ENCODE measurements at regions not wholly inside any gene's neighbourhood (a gene's known extent, or its start where the extent isn't known, plus 50 kb on each side); places are given as distances from the start of the nearest gene placed in this dataset.

DNA sequence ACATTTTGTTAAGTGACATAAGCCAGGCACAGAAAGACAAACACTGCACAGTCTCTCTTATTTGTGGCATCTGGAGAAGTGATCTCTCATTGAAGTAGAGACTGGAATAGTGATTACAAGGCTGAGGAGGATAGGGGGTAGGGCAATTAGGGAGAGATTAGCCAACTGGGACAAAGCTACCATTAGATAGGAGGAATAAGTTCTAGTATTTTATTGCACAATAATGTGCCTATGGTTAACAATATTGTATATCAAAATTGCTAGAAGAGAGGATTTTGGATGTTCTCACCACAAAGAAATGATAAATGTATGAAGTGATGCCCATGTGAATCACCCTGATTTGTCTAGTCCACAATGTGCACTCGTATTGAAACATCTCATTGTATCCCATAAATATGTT, 281.8 kb downstream of the MTRR start:
- FAIRE-seq: no peak

DNA sequence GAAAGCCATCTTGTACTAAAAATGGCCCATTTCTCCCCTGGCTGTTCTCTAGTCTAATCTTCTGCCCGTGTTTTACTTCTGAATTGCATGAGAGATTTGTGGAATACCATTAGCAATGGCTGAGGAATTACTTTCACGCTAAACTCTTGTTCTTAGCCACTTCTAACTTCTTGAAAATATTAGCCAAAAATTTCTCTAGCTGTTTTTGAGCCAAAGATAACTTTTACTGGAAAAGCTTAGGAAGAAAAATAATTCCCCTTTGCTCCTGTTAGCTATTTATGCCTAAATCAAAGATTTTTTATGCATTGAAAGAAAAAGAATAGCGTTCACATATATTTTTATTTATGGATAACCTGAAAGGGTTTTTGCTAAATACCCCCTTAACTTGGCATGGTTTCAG, 287.8 kb downstream of the MTRR start:
- FAIRE-seq: no peak

DNA sequence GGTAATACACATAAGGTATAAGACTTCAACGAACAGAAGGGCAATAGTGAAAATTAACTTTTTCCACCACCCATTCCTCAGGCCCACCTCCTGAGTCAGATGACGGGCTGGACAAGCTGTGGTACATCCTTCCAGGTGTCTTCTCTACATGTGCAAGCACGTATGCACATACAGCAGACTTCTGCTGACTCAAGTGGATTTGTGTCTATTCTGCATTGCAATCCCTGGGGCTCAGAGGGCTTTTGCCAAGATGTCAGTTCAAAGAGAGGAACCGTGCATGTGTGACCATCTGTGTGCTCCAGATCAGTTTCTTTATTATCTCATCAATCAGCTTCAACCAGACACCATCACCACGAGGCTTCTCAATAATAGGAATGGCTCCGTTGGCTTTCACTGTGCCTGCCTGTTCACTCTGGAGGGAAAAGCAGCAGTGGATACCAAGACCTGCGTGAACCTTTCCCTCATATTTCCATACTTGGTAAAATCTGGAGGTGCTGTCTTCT, 288.4 kb downstream of the MTRR start:
- FAIRE-seq: no peak

DNA sequence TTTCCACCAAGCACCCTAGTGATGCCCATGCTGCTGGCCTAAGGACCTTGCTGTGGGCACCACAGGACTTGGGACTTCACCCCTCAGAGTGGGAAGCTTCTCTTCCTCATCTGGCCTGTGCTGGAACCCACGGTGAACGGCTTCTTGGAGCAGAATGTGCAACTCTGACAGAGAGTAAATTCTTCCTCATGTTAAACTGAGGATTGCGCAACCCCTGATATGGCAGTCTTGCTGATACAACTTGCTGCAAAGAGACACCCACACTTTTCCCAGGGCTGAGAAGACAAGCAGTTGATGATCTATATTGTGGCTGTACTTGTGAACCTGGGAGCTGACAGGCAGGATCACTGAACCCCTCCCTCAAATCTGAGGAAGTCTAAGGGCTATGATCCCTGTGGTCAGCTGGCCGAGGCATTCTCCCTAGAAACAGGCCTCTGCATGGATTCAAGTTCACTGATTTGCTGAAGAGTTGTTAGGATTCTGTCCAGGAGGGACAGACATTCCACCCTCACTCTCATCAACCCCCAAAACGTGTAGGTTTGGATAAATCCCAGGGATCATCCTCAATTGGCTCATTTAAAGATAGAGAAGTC, 307.2 kb downstream of the MTRR start:
- no peak for FAIRE-seq

DNA sequence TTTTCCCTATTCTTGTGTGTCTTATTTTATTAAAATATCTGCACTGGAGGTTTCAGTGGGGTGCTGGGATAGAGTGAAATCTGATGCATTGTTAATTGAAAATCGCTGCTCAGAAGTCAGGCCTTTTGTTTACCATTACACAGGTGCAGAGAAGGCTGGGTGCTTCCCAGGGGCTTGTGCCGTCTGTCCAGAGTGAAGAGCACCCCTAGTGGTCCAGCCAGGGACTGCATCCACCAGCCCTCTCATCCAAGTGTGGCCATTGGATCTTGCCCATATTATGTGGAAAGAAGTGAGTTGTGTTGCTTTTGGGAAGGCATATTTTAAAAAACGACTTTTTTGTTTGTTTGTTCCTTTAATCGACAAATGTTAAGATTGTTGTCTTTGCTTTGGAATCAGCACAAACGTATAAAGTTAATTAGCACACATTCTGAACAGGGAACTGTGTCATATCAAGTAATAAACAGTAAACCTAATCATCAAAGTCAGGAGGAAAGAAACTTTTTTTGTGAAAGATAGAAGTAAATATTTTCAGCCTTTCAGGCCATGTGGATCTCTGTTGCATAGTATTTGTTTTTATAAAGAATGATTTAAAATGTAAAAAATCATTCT, 315.6 kb downstream of the MTRR start:
- FAIRE-seq: no peak

DNA sequence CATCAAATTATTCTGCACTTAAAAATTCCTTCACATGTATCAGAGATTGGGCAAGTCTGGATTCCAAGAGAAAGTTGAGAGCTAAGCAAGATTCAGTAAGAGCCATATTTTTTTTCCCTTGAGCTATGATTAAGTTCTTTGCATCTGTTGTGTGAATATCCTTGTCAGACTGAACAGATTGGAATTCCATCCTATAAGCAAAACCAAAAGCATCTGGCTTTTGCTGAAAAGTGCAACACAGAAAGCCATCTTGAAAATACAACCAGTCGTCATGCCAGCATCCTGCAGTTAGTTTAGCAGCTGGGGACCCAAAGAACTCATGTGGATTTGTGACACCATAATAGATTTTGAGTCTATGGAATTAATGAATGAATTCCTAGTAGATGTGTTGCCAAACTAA, 316.9 kb downstream of the MTRR start:
- no peak for FAIRE-seq

DNA sequence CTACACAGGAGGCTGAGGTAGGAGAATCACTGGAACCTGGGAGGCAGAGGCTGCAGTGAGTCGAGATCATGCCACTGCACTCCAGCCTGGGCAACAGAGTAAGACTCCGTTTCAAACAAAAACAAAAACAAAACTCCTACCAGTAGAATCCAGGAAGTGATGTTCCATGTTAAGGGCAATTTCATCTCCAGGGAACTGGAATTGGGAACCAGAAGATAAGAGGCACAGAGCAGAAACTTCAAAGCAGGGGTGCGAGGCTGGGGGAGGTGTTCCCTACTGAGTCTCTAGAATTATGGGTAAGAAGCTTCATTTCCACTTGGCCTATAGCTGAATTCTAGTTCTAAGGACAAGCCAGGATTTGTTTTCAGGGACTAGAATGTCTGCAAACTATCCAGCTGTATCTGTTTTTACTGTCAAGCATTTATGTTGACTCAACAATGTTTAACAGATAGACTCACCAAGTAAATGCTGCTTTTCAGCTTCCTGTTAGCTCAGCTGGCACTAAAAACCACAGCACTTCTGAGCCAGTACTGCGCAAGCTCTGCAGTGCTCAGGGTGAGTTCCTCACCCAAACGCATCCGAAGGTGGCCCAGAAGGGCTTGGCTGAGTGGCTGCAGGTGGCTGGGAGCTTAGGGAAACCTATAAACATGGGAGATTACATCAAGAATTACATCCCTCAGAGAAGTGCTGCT, 320.1 kb downstream of the MTRR start:
- no peak for FAIRE-seq

DNA sequence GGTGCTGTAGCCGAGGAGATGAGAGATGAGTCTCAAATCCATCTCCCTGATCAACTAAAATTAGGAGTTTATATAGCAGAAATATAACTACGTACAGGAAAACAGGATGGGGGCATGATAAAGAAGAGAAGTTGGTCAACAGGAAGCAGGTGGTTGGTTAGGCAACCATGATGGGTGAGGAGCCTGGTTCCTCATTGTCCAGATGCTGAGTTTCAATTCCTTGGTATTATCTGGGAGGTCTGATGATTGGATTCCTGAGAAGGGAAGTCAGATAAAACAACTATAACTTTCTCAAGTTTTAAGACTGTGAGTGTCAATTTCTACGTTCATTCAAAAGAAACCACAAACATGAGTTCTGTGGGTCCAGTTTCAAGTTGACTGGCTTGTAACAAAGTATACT, 323.9 kb downstream of the MTRR start:
- FAIRE-seq: no peak

DNA sequence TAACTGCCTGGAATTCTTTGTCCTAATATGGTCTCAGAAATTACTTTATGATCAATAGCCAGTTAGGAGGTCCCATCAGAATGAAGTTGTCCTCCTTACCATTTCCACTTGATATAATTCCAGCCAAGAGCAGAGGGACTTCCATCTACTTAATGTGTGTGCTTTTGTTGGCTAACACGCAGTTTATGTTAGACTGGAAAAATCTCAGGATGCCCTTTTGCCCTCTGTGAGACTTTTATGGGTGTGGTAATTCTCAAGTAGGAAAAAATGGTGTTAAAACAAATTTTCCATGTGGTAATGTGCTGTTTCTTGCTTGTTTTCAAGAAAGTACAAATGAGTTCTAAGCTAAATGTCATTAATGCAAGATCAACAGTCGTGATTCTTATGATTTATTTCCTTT, 327.1 kb downstream of the MTRR start:
- no peak for FAIRE-seq

DNA sequence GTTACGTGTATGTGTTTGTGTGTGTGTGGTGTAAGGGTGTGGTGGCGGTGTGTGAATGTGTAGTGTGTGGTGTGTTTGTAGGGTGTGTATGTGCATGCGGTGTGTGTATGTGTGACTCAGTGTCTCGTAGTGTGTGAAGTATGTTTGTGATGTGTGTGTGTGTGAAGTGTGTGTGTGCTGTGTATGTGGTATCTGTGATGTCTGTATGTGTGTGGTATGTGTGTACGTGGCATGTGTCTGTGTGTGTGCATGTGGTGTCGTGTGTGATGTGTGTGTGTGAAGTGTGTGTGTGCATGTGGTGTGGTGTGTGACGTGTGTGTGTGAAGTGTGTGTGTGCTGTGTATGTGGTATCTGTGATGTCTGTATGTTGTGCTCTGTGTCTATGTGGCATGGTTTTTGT, 339.4 kb downstream of the MTRR start:
- no peak for FAIRE-seq

DNA sequence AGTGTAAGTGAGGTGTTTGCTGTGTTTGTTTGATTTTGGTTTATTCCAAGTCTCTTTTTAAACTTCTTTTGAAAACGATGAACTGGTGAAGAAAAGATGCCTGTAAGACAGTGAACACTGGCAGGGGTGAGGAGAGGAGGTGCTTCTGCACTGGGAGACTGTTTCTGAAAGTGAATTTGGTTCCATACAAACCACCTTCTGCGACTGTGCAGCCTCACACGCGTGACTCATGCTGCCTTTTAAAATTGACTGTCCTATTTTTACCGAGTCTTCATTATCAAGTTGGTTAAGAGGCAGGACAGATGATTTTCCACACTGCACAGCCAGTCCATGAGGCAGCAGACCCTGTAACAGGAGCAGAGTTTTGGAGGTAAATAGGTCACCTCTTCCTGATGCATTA, 340.6 kb downstream of the MTRR start:
- no peak for FAIRE-seq

DNA sequence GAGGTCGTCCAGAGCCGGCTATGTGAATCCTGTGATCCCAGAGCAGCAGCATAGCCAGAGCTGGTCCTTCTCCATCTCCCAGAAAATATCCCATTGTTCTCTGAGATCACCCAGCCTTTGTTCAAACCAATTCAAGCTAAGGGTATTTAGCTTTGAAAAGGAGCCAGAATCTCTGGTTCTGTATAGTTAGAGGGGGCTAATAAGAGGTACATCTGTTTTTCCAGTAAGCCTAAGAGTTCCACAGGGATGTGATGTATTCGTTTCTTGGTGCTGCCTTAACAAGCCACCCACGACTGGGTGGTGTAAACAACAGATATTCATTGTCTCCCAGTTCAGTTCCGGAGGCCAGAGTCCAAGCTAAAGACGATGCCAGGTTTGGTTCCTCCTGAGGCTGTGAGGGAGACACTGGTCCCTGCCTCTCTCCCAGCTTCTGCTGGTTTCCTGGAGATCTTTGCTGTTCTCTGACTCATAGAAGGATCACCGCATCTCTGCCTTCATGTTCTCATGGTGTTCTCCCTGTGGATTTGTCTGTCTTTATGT, 344.8 kb downstream of the MTRR start:
- no peak for FAIRE-seq

DNA sequence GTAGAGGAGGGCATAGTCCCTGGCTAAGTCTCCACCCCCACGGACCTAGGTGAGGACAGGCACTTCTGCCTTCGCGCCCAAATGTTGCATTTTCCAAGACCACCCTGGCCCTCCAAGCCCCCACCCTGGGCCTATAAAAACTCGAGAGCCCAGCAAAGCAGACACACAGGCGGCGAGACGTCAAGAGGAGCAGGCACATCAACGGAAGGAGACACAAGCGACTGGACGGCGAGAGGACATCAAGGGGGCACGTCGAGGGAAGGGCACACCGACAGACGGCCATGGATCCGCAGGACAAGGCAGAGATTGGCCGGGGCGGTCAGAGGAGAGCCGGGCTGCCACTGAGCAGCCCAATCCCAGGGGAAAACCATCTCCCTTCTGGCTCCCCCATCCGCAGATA, 348.0 kb downstream of the MTRR start:
- FAIRE-seq: no peak

DNA sequence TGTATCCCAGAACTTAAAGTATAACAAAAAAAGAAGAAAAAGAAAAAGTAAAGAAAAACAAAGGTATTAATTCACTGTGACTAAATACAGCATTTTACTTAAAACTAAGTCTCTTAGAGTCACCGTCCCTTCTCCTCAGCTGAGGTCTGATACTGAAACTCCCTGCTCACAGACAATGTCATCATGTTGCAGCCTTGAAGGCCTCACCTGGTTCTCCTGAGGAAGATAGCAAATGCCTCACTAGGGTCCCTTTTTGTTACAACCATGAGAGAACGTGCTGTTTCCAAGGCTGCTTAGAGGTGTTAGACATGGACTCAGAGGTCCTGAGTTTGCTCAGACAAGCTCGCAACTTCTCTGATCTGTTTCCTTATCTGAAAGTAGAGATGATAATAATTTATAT, 357.2 kb downstream of the MTRR start:
- no peak for FAIRE-seq

DNA sequence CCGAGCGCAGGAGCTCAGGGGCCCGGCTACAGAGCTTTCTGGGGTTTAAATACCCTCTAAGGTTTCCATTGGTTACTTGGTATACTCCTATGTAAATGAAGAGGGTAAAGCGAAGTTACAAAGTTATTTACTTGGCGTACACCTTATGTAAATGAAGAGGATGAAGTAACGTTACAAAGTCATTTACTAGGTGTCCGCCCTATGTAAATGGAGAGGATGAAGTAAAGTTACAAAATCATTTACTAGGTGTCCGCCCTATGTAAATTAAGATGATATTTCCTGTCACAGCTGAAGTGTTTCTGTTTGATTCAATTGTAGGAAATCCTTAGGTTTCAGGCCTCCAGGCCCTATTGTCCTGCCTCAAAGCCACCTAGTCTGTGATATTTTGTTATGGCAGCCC, 358.2 kb downstream of the MTRR start:
- no peak for FAIRE-seq

DNA sequence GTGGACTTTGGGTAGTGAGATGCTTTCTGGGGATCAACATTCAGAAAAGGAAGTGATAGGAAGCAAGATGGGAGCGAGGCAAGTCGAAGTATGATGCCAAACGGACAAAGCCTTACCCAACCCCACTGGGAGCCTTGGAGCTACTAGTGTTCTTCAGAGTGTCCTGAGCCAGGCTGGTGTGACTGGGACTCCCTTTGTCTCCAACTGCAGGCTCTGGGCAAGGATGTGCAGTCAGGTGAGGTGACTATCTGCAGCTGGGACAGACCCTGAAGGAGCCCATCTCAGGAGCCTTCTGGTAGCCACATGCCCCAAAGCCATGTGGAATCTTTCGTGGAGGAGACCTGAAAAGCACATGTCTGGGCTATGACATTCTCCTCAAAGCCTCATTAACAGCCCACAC, 360.6 kb downstream of the MTRR start:
- FAIRE-seq: no peak

DNA sequence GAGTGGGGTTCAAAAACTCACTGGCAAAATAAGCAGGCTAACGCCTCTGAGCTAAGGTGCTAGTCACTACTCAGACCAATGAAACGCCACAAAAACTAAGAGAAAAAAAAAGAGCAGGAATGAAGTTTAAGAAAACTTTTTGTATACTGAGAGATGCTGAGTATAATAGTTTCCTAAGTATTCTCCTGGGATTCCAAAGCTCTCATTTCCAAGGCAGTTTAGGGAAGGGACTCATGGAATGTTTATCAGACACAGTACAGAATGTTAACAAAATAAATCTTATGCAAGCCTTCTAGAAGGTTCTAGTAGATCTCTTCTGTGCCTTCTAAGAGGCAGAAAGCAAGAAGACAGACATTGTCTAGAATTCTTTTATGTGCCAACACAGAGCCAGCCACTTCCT, 361.9 kb downstream of the MTRR start:
- no peak for FAIRE-seq

DNA sequence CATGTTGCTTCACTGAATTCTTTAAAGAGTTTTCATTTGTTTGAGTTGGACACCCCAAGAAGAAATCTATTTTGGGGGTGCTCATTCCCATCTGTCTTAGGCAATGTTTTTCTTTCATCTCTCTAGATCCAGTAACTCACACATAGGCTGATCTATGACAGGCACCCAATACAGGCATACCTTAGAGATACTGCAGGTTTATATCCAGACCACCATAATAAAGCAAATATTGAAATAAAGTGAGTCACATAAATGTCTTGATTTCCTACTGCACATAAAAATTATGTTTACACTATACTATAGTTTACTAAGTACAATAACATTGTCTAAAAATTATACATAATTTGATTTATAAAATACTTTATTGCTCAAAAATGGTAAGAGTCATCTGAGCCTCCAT, 364.5 kb downstream of the MTRR start:
- FAIRE-seq: no peak

DNA sequence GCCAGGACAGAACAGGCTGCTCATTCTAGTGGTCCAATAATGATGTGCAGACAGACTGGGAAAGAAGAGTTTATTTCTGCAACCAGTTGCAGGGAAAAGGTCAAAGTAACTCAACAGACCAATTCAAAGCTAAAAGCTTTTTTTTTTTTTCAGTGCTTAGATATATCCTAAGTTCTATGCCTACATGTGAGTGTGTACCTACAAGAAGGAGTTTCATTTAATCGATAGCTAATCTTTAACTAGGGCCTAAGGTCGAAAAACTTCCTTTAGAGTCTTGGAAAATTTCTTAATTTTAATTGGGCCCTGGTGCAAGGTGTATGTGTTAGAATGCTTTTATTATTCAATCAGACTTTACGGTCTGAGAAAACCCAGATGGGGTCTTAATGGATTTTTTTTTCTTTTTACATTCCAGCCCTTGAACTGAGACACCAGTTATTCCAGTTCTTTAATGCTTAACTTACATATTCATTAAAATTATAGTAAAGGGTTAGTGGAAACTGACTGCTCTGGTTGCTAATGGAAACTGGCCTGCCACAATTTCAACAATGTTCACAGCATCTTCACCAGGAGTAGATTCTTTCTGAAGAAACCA, 365.3 kb downstream of the MTRR start:
- no peak for FAIRE-seq

DNA sequence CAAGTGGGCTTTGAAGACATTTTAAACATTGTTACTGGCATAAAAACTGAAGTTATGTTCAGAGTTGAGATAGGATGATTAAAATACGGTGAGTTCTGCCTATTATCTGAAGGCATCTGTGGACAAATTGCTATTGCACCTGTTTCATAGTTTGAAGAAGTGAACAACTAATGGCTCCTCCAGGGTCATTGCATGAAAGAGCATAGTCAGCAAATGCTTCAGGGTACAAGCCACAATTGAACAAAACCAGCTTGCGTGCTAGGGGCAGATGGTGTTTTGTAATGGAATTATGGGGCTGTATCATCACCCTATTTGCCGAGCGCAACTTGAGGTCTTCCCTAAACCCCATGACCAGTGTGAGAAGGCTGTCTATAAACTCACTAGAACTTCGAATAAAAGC, 369.1 kb downstream of the MTRR start:
- no peak for FAIRE-seq

DNA sequence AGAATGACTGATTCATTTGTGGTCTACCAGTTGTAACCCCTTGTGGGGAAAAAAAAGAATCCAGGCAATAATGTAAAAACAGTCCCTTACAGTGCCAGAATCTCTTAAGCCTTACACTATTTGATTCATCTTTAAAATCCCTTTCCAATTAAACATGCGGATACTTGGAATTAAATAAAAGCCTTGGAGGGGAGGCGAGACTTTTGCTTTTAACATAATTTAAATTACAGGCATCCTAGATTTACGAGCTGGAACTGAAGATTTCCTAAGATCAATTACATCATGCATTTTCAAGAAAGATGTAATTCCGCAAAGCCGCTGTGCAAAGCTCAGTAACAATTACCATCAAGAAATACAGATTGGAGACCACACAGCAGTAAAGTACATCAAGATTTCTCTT, 370.2 kb downstream of the MTRR start:
- no peak for FAIRE-seq

DNA sequence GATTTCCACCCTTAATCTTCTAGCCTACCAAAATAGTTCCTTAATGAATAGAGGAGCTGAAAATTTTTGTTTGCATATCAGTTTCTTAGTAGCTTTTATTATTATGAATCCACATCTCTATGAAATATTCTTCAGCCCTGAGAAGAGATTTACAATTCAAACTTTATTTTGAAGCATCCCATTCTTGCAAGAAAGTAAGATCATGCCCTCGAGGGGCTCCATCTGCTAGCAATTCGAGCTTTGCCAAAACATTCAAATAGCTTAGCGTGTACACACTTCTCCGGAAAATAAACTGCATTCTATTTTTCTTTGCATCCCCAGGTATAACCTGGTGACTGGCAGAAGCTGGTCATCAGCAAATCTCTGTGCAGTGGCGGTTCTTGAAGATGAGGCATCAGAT, 370.7 kb downstream of the MTRR start:
- FAIRE-seq: no peak

DNA sequence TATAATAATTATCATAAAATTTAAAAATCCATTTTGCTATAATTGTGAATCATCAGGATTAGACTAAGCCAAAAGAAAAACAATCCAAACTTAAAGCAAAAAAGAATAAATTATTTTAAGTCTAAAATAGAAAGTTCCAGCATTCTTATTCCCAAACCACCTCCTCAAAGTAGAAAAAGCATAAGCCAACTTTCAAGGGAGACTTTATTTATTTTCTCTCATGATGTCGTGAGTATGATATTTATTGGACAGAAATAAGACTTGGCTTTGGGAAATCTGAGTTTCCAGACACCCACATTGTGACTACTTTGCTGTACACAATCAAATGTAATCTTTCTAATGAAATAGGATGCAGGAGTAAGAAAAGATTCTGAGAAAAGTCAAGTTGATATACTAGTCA, 372.1 kb downstream of the MTRR start:
- FAIRE-seq: no peak

DNA sequence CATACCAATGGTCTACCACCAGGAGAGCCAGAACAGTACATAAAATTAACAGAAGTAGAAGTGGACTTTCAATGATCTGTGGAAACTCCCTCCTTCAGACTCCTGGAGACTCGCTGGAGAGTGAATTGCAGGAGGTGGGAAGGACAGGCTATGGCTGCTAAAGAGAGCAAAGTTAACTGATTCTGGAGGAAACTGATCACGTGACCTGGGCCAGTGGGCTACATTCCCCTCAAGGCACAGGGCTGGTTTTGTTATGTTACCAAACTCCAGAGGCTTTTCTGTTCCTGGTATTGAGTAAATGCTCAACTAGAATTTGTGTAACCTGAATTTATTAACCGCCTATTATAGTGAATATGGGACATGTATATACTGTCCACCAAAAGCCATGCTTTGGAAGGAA, 372.6 kb downstream of the MTRR start:
- FAIRE-seq: no peak

Measured in colon (tissue), 2 donors.